SH-SY5Y (cell line): ENCODE measurements at regions not wholly inside any gene's neighbourhood (a gene's known extent, or its start where the extent isn't known, plus 50 kb on each side); places are given as distances from the start of the nearest gene placed in this dataset.

ENCODE experiments used
- GATA2 ChIP-seq: IDR thresholded peaks from 2 replicates; pipeline ENCODE4 v1.6.1; 2011; ENCODE audit warnings: mild to moderate bottlenecking, low read depth, low read length
- GATA3 ChIP-seq: IDR thresholded peaks from 2 replicates; pipeline ENCODE4 v1.6.1; 2011; ENCODE audit warnings: low read depth, mild to moderate bottlenecking, low read length, moderate library complexity

GRCh38 chr15:79615754-79616153 is 183.6 kb downstream of the MINAR1 start:
- TF ChIP-seq GATA2 (no peak), GATA3 (no peak)
